Upper lobe of left lung (tissue), 6 donors: ENCODE measurements at regions not wholly inside any gene's neighbourhood (a gene's known extent, or its start where the extent isn't known, plus 50 kb on each side); places are given as distances from the start of the nearest gene placed in this dataset.

Experiments
- ATAC-seq, 2 donors: fragments of 200-7000 bp; cut with Tn5 transposase; one replicate each; pipeline ENCODE4 v1.9.1; 2022; ENCODE audit warnings: mild to moderate bottlenecking in 2 of 2, moderate library complexity in 2 of 2; ENCODE audit not compliant: low FRiP score in 2 of 2
- DNase-seq, 2 donors: peaks; one replicate each; pipeline ENCODE4 v3.0.0-alpha.2; 2019 to 2020
- H3K27ac ChIP-seq, 4 donors: fragments of 200-600 bp; sonication (generic); one replicate each; pipeline ENCODE4 v1.5.1; 2016 to 2019
- H3K27me3 ChIP-seq, 4 donors: fragments of 200-600 bp; sonication (generic); one replicate each; pipeline ENCODE4 v1.5.1; 2017 to 2019
- H3K36me3 ChIP-seq, 4 donors: fragments of 200-600 bp; sonication (generic); one replicate each; pipeline ENCODE4 v1.5.1; 2016 to 2019
- H3K4me1 ChIP-seq, 4 donors: fragments of 200-600 bp; sonication (generic); one replicate each; pipeline ENCODE4 v1.5.1; 2018 to 2019
- H3K4me3 ChIP-seq, 4 donors: fragments of 200-600 bp; sonication (generic); one replicate each; pipeline ENCODE4 v1.5.1; 2017 to 2019; ENCODE audit warnings: mild to moderate bottlenecking in 2 of 4, moderate library complexity in 1 of 4
- H3K9me3 ChIP-seq, 4 donors: fragments of 200-600 bp; sonication (generic); one replicate each; pipeline ENCODE4 v1.5.1; 2018 to 2019
- EP300 ChIP-seq, 4 donors: sonication (generic); formaldehyde crosslinking; IDR thresholded peaks; one replicate each; pipeline ENCODE4 v1.5.1; 2017; ENCODE audit warnings: antibody characterized with exemption in 4 of 4, control low read depth in 2 of 4
- POLR2A ChIP-seq, 4 donors: fragments of 450-650 bp; IDR thresholded peaks; one replicate each; pipeline ENCODE4 v1.5.1; 2016 to 2017; ENCODE audit warnings: antibody characterized with exemption in 4 of 4, mild to moderate bottlenecking in 2 of 4
- POLR2AphosphoS5 ChIP-seq, 2 donors: sonication (generic); formaldehyde crosslinking; IDR thresholded peaks; one replicate each; pipeline ENCODE4 v1.5.1; 2017; ENCODE audit warnings: antibody characterized with exemption in 2 of 2
- WGBS, 2 donors: methylation state at CpG; one replicate each; pipeline ENCODE4 v1.1.5; 2017 to 2018; 5-methylcytosine and 5-hydroxymethylcytosine counted together
- TF ChIP-seq, protein P1 (sequence below), 6 experiments: fragments of 450-650 bp in 4 of 6; fragments of 200-600 bp in 2 of 6; sonication (generic) in 2 of 6; IDR thresholded peaks; one replicate each; pipeline ENCODE4 v1.5.1; 2016 to 2019; ENCODE audit warnings: antibody characterized with exemption in 6 of 6
- donor health status: DM: no; HTN: no; CAD: no; lungs with moderate emphysema.
- donor health status: DM: no; HTN: yes; CAD: no; lungs with severe emphysema.

DNA sequence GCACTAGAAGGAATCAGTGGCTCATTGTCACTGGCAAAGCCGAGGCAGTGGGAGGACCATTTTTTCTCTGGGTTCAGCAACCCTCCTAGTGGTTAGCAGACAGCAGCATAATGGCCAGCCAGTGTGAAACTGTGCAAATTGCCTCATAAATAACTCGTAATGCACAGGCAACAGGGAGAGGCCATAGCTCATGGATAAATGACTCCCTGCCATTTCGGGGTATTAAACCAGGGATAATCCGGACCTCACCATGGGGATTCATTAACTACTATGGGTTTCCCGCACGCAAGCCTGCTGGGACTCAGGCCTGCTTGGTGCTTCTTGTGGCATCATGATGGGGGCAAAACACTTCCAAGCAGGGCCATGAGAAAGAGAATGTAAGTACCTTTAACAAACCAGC is 158.2 kb upstream of the CHD6 start:
- H3K9me3 ChIP-seq = no peaks in the 10 kb centered on the region
- no peak for TF ChIP-seq POLR2A (IDR thresholded peaks at IDR 0.05)
- no peak for TF ChIP-seq EP300 (IDR thresholded peaks at IDR 0.05)
- TF ChIP-seq, protein P1, sequence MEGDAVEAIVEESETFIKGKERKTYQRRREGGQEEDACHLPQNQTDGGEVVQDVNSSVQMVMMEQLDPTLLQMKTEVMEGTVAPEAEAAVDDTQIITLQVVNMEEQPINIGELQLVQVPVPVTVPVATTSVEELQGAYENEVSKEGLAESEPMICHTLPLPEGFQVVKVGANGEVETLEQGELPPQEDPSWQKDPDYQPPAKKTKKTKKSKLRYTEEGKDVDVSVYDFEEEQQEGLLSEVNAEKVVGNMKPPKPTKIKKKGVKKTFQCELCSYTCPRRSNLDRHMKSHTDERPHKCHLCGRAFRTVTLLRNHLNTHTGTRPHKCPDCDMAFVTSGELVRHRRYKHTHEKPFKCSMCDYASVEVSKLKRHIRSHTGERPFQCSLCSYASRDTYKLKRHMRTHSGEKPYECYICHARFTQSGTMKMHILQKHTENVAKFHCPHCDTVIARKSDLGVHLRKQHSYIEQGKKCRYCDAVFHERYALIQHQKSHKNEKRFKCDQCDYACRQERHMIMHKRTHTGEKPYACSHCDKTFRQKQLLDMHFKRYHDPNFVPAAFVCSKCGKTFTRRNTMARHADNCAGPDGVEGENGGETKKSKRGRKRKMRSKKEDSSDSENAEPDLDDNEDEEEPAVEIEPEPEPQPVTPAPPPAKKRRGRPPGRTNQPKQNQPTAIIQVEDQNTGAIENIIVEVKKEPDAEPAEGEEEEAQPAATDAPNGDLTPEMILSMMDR (IDR thresholded peaks at IDR 0.05) = no peak
- TF ChIP-seq POLR2AphosphoS5 (IDR thresholded peaks at IDR 0.05) = no peak
- ATAC-seq (no peak), DNase-seq (no peak)
- no peaks in the 10 kb centered on the region for H3K27me3 ChIP-seq
- no peaks in the 10 kb centered on the region for H3K4me1 ChIP-seq
- no peak overlapping the region for H3K4me3 ChIP-seq
- H3K36me3 ChIP-seq = no peaks in the 10 kb centered on the region
- 80 to 85% methylated on average over 6 of the region's 6 CpGs for WGBS, 2 donors
- no peak overlapping the region for H3K27ac ChIP-seq

DNA sequence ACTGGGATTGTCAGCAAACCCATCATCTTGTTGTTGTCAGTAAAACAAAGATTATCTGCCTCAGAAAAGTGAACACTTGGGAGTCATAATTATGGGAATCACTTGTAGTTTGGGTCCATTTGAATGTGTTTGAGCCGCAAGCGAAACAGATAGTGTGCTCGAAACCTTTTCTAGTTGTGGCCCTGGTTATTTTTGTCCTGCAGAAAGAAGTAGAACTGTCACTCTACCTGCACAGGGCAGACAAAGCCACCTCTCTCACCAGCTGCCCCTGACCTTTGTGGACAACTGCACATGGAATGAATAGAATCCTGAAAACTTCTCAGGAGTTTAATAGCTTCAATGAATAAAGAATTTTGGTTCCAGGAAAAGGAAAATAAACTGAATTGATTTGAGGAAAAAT is 156.1 kb upstream of the CHD6 start:
- Histone ChIP-seq H3K27ac (no peak overlapping the region), H3K4me3 (no peak overlapping the region), H3K9me3 (no peaks in the 10 kb centered on the region), H3K36me3 (no peaks in the 10 kb centered on the region), H3K4me1 (no peaks in the 10 kb centered on the region), H3K27me3 (no peaks in the 10 kb centered on the region)
- ATAC-seq (no peak), DNase-seq (no peak)
- WGBS, 2 donors = 91 to 94% methylated on average over 3 of the region's 3 CpGs
- TF ChIP-seq POLR2AphosphoS5 (IDR thresholded peaks at IDR 0.05) (no peak), EP300 (IDR thresholded peaks at IDR 0.05) (no peak), POLR2A (IDR thresholded peaks at IDR 0.05) (no peak)
- TF ChIP-seq, protein P1 (IDR thresholded peaks at IDR 0.05) = no peak

GRCh38 chr20:41770965-41771364 is 152.8 kb upstream of the CHD6 start:
- 64 to 75% methylated on average over 2 of the region's 2 CpGs for WGBS, 2 donors
- TF ChIP-seq, protein P1 (IDR thresholded peaks at IDR 0.05) = no peak
- TF ChIP-seq POLR2AphosphoS5 (IDR thresholded peaks at IDR 0.05) (no peak), EP300 (IDR thresholded peaks at IDR 0.05) (no peak), POLR2A (IDR thresholded peaks at IDR 0.05) (no peak)
- H3K4me3 ChIP-seq = no peak overlapping the region
- no peak overlapping the region for H3K27ac ChIP-seq
- DNase-seq (no peak), ATAC-seq (no peak)
- no peaks in the 10 kb centered on the region for H3K27me3 ChIP-seq
- no peaks in the 10 kb centered on the region for H3K4me1 ChIP-seq
- H3K9me3 ChIP-seq = no peaks in the 10 kb centered on the region
- H3K36me3 ChIP-seq = no peaks in the 10 kb centered on the region

GRCh38 chr20:41770427-41770826 is 152.2 kb upstream of the CHD6 start:
- Histone ChIP-seq H3K9me3 (no peaks in the 10 kb centered on the region), H3K4me1 (no peaks in the 10 kb centered on the region), H3K27ac (no peak overlapping the region), H3K4me3 (no peak overlapping the region), H3K36me3 (no peaks in the 10 kb centered on the region), H3K27me3 (no peaks in the 10 kb centered on the region)
- WGBS, 2 donors = 60 to 61% methylated on average over 3 of the region's 3 CpGs
- TF ChIP-seq, protein P1 (IDR thresholded peaks at IDR 0.05) = no peak
- TF ChIP-seq EP300 (IDR thresholded peaks at IDR 0.05) = no peak
- no peak for TF ChIP-seq POLR2A (IDR thresholded peaks at IDR 0.05)
- TF ChIP-seq POLR2AphosphoS5 (IDR thresholded peaks at IDR 0.05) = no peak
- DNase-seq (no peak), ATAC-seq (no peak)

DNA sequence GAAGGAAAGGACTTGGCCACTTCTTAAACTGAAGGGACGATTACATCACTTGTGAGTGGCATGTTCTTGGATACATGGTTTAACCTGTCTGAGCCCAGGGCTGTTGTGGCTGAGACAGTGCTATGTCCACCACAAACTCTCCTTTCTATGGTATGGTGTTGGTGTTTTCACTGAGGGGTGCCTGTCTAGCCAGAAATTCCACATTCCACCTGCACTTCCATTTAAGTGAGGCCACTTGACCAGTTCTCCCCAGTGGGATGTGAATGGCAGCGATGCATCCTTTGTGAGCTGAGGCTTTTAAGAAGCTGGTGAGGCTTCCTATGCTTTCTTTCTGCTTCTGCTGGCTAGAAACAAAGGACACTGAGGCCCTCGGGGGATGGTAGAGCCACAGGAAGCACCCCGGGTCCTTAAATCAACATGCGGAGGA is 151.4 kb upstream of the CHD6 start:
- DNase-seq (no peak), ATAC-seq (no peak)
- Histone ChIP-seq H3K4me1 (no peaks in the 10 kb centered on the region), H3K27me3 (no peaks in the 10 kb centered on the region), H3K36me3 (no peaks in the 10 kb centered on the region), H3K9me3 (no peaks in the 10 kb centered on the region), H3K4me3 (no peak overlapping the region), H3K27ac (no peak overlapping the region)
- TF ChIP-seq EP300 (IDR thresholded peaks at IDR 0.05) = no peak
- TF ChIP-seq POLR2AphosphoS5 (IDR thresholded peaks at IDR 0.05) = no peak
- TF ChIP-seq, protein P1 (IDR thresholded peaks at IDR 0.05) = no peak
- TF ChIP-seq POLR2A (IDR thresholded peaks at IDR 0.05) = no peak
- 25 to 30% methylated on average over 5 of the region's 5 CpGs for WGBS, 2 donors
